Ishikawa (cell line): ENCODE measurements at regions not wholly inside any gene's neighbourhood (a gene's known extent, or its start where the extent isn't known, plus 50 kb on each side); places are given as distances from the start of the nearest gene placed in this dataset.

Experiments
- CEBPB ChIP-seq: IDR thresholded peaks from 2 replicates; pipeline ENCODE4 v1.6.1; 2012
- TF ChIP-seq, protein P1 (sequence below): IDR thresholded peaks from 2 replicates; pipeline ENCODE4 v1.6.1; 2012; ENCODE audit warnings: low read depth, mild to moderate bottlenecking

DNA sequence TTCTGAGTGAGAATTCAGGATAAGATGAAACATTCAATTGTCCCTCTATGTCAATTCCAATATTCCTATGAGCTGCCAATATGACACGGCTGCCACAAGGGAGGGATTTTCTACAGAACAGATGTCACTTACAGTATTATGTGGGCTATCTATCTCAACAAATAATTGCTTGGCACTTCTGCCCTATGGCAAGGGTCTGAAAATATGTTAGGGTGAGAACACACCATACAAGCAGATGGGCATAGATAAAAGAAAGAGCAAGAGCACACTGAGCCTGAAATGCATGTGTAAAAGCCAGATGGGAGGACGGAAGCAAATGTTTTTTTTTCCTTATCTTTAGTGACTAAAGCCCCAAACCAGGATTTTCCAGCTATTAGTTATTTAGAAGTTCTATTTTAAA, 70.1 kb upstream of the TFEC start:
- no peak for TF ChIP-seq CEBPB
- TF ChIP-seq, protein P1, sequence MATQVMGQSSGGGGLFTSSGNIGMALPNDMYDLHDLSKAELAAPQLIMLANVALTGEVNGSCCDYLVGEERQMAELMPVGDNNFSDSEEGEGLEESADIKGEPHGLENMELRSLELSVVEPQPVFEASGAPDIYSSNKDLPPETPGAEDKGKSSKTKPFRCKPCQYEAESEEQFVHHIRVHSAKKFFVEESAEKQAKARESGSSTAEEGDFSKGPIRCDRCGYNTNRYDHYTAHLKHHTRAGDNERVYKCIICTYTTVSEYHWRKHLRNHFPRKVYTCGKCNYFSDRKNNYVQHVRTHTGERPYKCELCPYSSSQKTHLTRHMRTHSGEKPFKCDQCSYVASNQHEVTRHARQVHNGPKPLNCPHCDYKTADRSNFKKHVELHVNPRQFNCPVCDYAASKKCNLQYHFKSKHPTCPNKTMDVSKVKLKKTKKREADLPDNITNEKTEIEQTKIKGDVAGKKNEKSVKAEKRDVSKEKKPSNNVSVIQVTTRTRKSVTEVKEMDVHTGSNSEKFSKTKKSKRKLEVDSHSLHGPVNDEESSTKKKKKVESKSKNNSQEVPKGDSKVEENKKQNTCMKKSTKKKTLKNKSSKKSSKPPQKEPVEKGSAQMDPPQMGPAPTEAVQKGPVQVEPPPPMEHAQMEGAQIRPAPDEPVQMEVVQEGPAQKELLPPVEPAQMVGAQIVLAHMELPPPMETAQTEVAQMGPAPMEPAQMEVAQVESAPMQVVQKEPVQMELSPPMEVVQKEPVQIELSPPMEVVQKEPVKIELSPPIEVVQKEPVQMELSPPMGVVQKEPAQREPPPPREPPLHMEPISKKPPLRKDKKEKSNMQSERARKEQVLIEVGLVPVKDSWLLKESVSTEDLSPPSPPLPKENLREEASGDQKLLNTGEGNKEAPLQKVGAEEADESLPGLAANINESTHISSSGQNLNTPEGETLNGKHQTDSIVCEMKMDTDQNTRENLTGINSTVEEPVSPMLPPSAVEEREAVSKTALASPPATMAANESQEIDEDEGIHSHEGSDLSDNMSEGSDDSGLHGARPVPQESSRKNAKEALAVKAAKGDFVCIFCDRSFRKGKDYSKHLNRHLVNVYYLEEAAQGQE = no peak
